ENCODE measurements at regions not wholly inside any gene's neighbourhood (a gene's known extent, or its start where the extent isn't known, plus 50 kb on each side); places are given as distances from the start of the nearest gene placed in this dataset.

DNA sequence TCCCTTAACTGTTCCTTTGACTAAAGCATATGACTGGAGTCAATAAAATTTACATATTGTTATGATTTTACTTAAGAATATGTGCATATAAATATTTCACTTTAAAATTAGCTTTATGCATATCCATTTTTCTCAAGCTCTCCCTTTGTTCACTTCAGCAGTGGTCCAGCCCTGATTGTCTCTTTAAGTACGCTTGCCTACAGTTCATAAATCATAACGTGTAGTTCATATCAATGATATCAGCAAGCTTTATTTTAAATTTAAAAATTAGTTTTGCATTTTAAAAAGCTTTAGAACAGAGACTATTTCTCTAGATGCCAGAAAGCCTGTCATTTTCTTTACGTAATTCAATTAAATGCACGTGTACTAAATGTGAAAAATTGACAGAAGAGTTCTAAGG lies 721.9 kb downstream of the OTOL1 start:
- CTCF ChIA-PET = no interaction called here
- Histone ChIP-seq H3K27me3 (ENCODE audit: insufficient read depth, low read length) (no peaks in the 10 kb centered on the region), H3K4me2 (ENCODE audit: low read length) (no peak overlapping the region), H3K27ac (ENCODE audit: low read depth, low read length) (no peak overlapping the region), H3K4me1 (ENCODE audit: control insufficient read depth in 1 of 2, insufficient read depth in 2 of 2, low read length in 2 of 2) (no peaks in the 10 kb centered on the region), H2AFZ (ENCODE audit: low read depth, low read length, poor library complexity, severe bottlenecking) (no peak overlapping the region), H3K9ac (ENCODE audit: low read length) (no peak overlapping the region), H3K9me2 (ENCODE audit: insufficient read depth) (no peaks in the 10 kb centered on the region), H3K4me3 (replicated peaks in 1 of 2; ENCODE audit: low read depth in 1 of 2, low read length in 2 of 2) (no peak overlapping the region), H3K9me3 (ENCODE audit: control insufficient read depth in 1 of 2, insufficient read depth in 1 of 2, low read depth in 1 of 2, low read length in 2 of 2) (no peaks in the 10 kb centered on the region), H4K20me1 (ENCODE audit: insufficient read depth) (no peaks in the 10 kb centered on the region), H3K36me3 (ENCODE audit: control insufficient read depth in 1 of 2, insufficient read depth in 2 of 2, low read length in 2 of 2) (no peaks in the 10 kb centered on the region), H3K79me2 (ENCODE audit: insufficient read depth, low read length) (no peaks in the 10 kb centered on the region)
- TF ChIP-seq TCF7L2 (IDR thresholded peaks at IDR 0.05; ENCODE audit: borderline replicate concordance, extremely low read depth, insufficient read depth, insufficient read length) (no peak), ZFX (IDR thresholded peaks at IDR 0.05) (no peak), SP1 (IDR thresholded peaks at IDR 0.05; ENCODE audit: low read depth) (no peak), ZNF274 (IDR thresholded peaks at IDR 0.05; ENCODE audit: low read depth, low read length) (no peak), ELF1 (IDR thresholded peaks at IDR 0.05; ENCODE audit: borderline replicate concordance, low read depth) (no peak), JUND (IDR thresholded peaks at IDR 0.05) (no peak), RAD21 (IDR thresholded peaks at IDR 0.05; ENCODE audit: low read depth) (no peak), SRF (IDR thresholded peaks at IDR 0.05; ENCODE audit: low read depth) (no peak), POLR2A (IDR thresholded peaks at IDR 0.05; ENCODE audit: borderline replicate concordance, extremely low read depth, insufficient read depth, insufficient read length) (no peak), YY1 (IDR thresholded peaks at IDR 0.05; ENCODE audit: extremely low read depth, insufficient replicate concordance, low read depth, low read length) (no peak), ATF3 (IDR thresholded peaks at IDR 0.05) (no peak), EGR1 (IDR thresholded peaks at IDR 0.05; ENCODE audit: low read depth) (no peak), CEBPB (IDR thresholded peaks at IDR 0.05; ENCODE audit: low read depth) (no peak), MAX (IDR thresholded peaks at IDR 0.05) (no peak), FOSL1 (IDR thresholded peaks at IDR 0.05; ENCODE audit: low read depth) (no peak), CTCF (IDR thresholded peaks at IDR 0.05 in 2 of 3, conservative IDR thresholded peaks at IDR 0.05 in 1 of 3; ENCODE audit: borderline replicate concordance in 1 of 3, insufficient read depth in 1 of 3, low read depth in 2 of 3, low read length in 2 of 3) (no peak), EZH2phosphoT487 (IDR thresholded peaks at IDR 0.05; ENCODE audit: borderline replicate concordance) (no peak), CBX3 (IDR thresholded peaks at IDR 0.05; ENCODE audit: low read depth) (no peak)
- TF ChIP-seq, protein P1, sequence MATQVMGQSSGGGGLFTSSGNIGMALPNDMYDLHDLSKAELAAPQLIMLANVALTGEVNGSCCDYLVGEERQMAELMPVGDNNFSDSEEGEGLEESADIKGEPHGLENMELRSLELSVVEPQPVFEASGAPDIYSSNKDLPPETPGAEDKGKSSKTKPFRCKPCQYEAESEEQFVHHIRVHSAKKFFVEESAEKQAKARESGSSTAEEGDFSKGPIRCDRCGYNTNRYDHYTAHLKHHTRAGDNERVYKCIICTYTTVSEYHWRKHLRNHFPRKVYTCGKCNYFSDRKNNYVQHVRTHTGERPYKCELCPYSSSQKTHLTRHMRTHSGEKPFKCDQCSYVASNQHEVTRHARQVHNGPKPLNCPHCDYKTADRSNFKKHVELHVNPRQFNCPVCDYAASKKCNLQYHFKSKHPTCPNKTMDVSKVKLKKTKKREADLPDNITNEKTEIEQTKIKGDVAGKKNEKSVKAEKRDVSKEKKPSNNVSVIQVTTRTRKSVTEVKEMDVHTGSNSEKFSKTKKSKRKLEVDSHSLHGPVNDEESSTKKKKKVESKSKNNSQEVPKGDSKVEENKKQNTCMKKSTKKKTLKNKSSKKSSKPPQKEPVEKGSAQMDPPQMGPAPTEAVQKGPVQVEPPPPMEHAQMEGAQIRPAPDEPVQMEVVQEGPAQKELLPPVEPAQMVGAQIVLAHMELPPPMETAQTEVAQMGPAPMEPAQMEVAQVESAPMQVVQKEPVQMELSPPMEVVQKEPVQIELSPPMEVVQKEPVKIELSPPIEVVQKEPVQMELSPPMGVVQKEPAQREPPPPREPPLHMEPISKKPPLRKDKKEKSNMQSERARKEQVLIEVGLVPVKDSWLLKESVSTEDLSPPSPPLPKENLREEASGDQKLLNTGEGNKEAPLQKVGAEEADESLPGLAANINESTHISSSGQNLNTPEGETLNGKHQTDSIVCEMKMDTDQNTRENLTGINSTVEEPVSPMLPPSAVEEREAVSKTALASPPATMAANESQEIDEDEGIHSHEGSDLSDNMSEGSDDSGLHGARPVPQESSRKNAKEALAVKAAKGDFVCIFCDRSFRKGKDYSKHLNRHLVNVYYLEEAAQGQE (IDR thresholded peaks at IDR 0.05; ENCODE audit: low read depth) = no peak
- TF ChIP-seq, protein P2, sequence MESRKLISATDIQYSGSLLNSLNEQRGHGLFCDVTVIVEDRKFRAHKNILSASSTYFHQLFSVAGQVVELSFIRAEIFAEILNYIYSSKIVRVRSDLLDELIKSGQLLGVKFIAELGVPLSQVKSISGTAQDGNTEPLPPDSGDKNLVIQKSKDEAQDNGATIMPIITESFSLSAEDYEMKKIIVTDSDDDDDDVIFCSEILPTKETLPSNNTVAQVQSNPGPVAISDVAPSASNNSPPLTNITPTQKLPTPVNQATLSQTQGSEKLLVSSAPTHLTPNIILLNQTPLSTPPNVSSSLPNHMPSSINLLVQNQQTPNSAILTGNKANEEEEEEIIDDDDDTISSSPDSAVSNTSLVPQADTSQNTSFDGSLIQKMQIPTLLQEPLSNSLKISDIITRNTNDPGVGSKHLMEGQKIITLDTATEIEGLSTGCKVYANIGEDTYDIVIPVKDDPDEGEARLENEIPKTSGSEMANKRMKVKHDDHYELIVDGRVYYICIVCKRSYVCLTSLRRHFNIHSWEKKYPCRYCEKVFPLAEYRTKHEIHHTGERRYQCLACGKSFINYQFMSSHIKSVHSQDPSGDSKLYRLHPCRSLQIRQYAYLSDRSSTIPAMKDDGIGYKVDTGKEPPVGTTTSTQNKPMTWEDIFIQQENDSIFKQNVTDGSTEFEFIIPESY (IDR thresholded peaks at IDR 0.05; ENCODE audit: extremely low read depth, insufficient replicate concordance, low read length) = no peak
- RAD21 ChIA-PET (ENCODE audit: low non-redundant PET in 1 of 2, low total read pairs in 2 of 2, uncharacterized antibody in 2 of 2, unreplicated experiment in 2 of 2) = no interaction called here
- intact Hi-C loops (cut with micrococcal nuclease) = no loop called here
- BruUV-seq (replicated peaks) = no TSS peak
- POLR2A ChIA-PET = no interaction called here
- DNase-seq (ENCODE audit: low read depth, low spot score) (no peak), ATAC-seq (no peak)

All from HCT116 (cell line).